ENCODE measurements at regions not wholly inside any gene's neighbourhood (a gene's known extent, or its start where the extent isn't known, plus 50 kb on each side); places are given as distances from the start of the nearest gene placed in this dataset.

GRCh38 chr18:55119434-55119833 lies 160.2 kb upstream of the CCDC68 start:
- no peak for DNase-seq

GRCh38 chr18:55119016-55119415 lies 159.8 kb upstream of the CCDC68 start:
- DNase-seq, result no peak

- DNase-seq, result no peak
Measured at GRCh38 chr18:55116863-55117262, 157.6 kb upstream of the CCDC68 start.

DNA sequence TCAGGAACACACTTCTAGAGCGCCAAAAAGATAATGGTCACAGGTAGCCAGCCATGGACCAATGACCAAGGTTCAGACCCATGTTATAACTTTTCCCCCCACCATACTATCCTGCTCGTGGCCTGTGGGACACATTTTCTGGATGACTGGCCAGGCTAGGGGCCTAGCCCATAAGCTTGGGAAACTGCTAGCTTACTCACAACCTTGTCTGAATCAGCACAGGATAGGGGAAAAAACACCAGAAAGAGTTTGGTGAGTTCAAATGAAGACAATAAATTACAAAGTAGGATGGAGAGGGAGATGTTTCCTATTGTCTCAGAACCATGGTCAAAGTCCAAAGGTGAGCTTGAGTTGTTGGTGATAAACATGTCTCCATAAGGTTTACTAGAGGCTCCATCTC lies 156.3 kb upstream of the CCDC68 start:
- DNase-seq, result no peak

GRCh38 chr18:55114876-55115275 lies 155.6 kb upstream of the CCDC68 start:
- no peak for DNase-seq

- DNase-seq, result no peak
Measured at GRCh38 chr18:55113800-55114199, 154.5 kb upstream of the CCDC68 start.

DNA sequence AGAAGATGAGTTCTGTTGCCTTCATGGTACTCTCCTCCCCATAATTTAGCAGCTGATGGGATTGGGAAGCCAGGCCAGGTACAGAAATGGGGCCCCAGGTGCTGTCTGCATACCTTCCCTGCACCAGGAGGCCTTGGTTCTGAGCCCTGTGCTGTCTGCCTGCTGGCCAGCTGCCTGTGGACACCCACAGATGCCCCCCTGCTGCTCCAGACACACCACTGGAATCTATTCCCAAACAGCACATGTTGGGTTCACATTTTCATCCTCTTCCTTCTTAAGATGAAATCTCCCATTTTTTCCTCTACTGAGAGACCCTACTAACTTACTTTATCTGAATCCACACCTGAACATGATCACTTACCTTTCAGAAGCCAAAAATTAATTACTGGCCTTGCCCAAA lies 152.0 kb upstream of the CCDC68 start:
- DNase-seq, result no peak

DNA sequence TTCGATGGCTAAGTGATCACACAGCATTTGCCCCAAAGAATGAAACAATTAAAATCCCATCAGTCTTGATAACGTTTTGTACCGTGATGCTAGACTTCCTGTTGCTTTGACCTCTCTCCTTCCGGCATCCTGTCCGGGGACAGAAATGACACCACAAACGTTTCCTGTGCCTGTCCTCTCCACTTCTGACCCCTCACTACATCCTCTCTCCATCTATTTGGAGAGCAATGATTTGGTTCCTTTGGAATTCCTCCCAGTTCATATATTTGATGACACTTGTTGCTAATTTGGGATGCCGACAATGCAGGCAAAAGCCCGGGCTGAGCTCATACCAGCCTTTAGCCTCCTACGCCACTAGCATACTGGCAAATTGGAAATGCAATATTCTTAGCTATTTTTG lies 151.2 kb upstream of the CCDC68 start:
- DNase-seq, result no peak

- DNase-seq, result no peak
Measured at GRCh38 chr18:55109818-55110414, 150.7 kb upstream of the CCDC68 start.

DNA sequence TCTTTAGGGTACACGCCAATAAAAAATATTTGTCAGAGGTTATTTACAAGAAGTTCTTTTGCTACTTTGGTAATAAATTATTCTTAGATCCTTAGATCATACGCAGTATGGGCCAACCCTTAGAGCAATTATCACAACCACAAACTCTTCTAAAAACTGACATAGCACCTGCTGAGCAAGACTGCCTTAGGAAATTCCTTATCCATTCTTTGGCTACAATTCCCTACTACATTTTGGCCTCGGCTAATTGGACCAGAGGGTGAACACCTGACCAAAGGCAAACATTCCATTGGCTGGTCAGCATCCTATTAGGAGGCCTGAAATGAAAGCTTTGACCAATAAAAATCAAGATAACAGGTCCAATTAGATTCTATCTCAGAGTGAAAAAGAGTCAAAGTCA lies 147.6 kb upstream of the CCDC68 start:
- no peak for DNase-seq

DNA sequence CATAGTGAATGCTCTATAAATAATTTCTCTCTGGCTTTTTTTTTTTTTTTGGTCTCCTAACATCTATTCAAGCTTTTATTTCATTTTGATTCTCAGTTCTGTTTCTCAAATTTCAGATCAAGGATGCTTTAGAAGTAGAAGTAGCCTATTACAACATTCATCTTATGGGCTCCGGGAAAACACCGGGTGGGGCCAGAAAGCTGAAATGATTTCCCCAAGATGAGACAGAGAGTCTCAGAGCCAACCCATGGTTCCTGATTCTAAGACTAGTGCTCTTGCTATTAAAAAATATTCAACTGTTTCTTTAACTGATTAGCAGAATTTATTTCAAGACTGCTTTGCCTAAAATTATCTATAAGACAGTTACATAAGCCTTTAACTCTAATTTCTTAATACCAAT lies 147.2 kb upstream of the CCDC68 start:
- DNase-seq, result no peak

GRCh38 chr18:55105873-55106272 lies 146.6 kb upstream of the CCDC68 start:
- DNase-seq, result no peak

- DNase-seq, result no peak
Measured at GRCh38 chr18:55102958-55103456, 143.7 kb upstream of the CCDC68 start.

DNA sequence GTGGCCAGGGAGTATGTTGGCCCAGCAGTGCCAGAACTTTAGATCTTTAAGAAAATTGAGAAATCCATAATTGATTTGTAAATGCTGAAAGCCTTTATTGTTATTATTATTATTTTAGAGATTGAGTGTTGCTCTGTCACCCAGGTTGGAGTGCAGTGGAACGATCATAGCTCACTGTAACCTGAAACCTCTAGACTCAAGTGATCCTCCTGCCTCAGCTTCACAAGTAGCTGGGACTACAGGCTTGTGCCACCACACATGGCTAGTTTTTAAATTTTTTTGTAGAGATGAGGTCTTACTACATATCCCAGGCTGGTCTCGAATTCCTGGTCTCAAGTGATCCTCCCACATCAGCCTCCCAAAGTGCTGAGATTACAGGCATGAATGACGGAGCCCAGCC lies 143.2 kb upstream of the CCDC68 start:
- no peak for DNase-seq

DNA sequence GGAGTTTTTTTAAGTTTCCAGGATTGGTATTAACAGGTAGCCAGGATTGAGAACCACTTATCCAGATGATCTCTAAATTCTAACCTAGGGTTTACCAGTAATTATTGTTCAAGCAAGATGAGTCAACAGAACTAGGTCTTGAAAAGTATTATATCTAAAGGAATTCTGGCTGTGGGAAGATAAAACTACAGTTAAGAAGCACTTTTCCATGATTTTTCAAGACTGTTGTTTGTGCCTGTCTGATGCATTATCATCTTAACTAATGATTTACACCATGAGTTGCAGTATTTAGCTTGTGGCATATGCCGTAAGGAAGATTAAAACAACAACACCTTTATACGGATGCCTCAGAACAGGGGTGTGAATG lies 142.2 kb upstream of the CCDC68 start:
- no peak for DNase-seq

DNA sequence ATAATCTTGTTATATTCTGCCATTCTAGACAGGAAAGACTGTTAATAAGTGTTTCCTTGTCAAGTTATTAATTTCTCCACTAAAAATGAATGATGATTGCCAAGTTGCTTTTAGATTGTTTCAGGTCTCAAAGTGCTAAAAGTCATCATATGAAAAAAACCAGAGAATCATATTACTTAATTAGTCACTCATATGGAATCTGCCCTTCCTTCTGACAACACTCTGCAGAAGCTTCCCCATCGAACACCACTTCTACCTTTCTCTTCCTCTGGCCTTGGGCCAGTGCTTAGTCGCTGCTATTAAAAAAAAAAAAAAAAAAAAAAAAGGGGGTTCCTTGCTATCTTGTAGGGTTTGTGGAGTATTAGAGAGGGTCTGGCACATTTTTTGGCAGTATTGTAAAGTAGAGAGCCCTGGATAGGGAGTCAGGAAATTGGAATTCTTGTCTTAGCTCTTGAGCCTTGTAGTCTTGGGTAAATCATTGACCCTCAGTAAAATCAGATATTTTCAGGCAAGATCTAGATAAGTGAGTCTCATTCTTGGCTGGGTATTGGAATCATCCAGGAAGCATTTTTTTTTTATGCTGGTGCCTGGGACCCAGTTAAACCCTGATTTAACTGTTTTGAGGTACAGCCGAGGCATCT lies 141.7 kb upstream of the CCDC68 start:
- DNase-seq, result no peak

DNA sequence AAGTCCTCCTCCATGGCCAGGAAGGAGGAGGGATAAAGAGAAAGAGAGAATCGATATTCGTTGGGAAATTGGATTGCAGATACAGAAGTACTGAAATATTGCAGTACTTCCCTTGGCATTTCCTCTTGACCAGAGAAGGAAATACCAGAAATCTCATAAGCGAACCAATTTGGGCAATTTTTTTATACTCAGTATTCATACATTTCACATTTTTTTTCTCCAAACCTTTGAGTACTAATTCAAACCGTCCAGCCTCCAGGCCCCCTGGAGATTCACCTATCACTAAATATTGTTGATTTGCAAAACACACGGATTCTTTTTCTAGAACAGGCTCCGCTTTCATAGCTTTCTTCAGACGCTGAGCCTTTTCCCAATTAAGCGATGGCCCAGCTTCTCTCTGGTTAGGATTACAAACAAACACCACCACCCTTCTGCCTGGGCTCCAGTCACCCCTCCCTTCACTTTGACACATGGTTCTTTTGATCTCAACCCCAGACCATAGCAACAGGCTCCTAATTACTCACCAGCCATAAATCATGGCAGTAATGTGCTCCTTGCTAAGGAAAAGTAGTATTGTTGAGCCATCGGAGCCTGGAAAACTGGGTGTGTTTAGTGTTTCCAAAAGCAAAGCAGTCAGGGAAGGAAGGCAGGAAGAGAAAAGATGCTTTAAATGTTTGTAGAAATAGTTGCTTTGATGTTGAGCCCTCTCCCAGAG lies 138.4 kb upstream of the CCDC68 start:
- peak; percentile 1 for DNase-seq

DNA sequence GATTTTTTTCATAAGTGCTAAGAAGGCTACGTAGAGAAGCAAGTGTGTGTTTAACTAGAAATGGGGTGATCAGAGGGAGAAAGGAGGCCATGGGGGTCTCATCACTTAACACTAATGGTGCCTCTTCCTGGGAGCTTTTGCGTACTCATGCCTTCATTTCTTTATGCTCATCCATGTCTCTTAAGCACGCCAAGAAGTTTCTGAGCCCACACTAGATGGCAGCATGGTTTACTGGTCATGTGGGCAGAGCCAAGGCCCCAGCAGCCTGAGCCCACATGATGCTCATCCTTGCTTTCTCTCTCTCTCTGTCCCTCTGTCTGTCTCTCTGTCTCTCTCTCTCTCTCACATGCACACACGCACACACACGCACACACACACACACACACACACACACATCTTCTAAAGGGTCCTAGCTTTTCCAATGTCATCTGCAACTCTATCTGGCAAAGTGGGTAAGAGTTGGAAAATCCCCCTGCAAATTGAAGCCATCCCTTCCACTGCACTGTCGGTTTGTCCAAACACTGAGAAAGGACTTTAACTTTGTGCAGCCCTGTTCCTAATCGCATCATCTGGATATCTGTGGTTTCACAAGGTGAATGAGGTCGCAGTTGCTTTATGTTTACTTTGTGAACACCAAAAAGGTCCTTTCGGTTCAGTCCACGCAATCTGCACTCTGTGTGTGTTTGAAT lies 137.1 kb upstream of the CCDC68 start:
- peak; percentile 52 for DNase-seq

- no peak for DNase-seq
Measured at GRCh38 chr18:55095584-55095983, 136.3 kb upstream of the CCDC68 start.

DNA sequence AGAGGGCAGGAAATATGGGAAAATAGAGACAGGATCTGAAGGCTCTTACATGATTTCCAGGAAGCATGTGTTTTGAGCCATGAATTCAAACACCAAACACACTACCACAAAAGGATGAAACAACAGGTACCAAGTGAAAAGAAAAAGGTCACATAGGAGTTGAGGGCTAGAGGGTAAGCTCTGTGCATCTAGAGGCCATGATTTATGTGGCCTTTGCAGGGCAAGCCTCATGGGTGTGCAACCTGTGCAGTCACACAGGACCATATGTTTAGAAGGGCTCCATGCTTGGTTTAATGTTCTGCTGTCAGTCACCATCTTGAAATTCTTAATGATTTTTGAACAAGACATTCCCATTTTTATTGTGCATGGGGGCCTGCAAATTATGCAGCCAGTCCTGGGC lies 134.5 kb upstream of the CCDC68 start:
- no peak for DNase-seq

DNA sequence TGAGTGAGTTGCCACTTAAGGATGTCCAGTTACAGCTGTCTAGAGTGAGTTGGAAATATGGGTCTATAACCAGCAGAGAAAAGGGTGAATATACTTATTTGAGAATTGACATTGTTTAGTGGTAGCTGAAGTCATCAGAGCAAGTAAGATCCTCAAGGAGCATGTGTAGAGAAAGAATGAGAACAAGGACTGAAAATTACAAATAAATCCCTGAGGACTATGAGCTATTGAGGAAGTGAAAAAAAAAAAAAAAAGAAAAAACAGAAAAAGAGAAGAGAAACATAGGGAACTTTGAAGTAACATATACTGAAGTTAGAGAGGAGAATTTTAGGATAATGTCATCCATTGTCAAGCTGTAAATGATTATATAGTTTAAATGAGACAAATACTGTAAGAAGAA lies 134.0 kb upstream of the CCDC68 start:
- DNase-seq, result no peak

DNA sequence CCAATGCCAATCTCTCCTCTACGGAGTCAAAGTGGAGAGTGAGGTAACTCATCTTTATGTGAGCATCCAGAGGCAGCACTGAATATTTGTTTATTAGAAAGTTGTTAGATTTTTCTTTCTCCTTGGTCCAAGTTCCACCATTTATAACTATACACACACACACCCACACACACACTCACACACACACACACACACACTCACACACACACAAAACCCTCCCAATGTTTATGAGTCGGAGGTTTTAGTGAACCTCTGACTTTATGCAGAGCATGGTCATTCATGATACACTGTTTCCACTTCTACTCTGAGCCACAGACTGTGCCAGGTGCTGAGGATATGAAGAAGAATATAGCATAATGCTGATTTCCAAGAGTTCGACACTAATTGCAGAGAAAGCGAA lies 132.9 kb upstream of the CCDC68 start:
- no peak for DNase-seq

DNA sequence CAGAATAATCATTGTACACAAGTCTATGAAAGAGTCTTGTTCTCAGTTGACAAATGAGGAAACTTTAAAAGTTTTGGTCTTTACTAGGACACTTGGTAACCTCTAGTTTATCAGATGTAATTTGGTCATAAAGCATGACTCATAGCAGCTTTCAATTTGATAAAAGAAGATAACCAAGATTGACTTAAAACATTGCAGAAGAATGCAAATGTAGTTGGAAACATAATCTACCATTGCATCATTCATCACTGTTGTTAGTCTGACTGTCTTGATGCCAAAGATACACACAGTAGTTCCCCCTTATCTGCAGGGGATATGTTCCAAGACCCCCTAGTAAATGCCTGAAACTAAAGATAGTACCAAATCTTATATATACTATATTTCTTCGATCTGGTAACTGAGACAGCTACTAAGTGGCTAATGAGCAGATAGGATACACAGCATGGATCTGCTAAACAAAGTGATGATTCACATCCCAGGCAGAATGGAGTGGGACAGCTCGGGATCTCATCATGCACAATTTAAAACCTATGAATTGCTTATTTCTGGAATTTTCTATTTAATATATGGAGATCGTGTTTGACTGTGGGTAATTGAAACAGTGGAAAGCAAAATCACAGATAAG lies 131.4 kb upstream of the CCDC68 start:
- no peak for DNase-seq
